ENCODE measurements at regions not wholly inside any gene's neighbourhood (a gene's known extent, or its start where the extent isn't known, plus 50 kb on each side); places are given as distances from the start of the nearest gene placed in this dataset.

DNA sequence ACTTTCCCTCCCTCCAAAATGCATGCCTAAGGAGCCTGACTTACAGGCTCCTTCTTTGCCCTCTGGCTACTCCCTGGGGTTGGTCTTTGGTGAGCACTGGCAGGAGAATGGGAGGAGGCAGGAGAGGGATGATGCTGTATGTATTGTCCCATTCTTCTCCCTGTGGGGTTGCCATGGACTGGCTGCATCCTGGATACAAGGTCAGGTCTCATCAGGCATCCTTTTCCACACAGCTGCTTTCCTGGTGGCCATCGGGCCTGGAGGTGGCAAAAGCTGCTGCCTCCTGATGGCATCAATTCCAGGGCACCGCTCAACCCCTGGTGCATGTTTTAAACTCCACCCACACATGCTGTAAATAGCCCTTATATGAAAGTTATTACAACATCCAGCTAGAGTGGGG lies 257.2 kb downstream of the ETS1 start:
- no peak for DNase-seq

DNA sequence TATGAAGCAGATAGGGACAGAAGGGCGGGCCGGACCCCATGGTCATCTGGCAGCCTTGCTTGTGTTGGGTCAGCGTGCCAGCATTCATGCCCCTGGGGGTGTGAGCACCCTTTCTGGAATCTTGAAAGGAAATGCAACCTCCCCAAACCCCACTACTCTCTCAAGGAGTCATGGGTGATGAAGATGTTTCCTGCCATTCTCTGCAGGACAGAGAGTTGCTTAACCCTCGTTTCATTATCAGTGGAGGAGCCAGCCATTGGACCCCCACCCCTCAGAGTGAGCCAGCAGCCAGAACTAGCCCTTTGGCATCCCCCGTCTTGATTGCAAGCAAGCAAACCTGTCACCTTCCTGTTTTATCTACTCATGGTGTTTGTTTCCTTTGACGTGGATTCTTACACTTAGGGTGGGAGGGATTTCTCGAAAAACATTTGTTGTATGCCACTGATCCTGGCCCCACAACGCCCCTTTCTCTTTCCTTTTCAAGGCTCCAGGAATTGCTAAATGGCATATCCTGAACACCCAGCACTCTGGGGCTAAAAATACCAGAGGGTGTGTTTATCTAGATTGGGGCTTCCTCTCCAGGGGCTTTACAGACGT lies 258.3 kb downstream of the ETS1 start:
- DNase-seq, result no peak

DNA sequence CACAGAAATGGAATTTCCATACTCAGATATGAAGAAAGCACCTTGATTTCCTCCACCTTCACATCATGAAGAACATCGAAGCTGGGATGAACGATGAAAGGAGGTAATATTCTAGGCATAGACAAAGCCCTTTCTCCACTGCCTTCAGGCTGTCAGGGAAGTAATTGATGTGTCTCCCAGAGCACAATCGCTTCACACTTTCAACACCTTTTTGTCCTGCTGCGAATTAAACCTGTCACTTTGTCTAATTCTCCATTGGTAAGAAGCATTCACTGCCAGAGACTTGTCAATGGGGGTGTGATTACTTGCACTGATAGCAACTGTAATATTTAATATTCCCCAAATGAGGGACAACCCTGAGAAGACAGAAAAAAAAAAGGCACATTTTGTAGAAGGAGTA lies 260.1 kb downstream of the ETS1 start:
- DNase-seq, result no peak

DNA sequence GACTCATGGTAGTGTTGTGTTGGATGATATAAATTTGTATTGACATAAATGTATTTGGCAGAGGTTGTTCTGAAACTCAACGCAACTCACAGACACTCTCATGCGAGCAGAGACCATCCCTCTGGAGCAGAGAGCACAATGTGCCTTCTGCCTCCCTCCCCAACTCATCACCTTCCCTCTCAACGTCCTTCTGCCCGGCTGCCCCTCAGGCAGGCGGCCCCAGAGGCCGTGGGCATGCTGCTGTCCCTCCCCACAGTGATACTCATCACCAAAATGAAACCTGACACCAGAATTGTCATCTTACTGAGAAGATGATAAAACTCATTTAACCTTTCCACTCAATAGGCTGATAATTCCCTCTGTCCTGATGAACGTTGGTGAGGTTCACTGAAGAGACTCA lies 260.6 kb downstream of the ETS1 start:
- DNase-seq, result no peak

DNA sequence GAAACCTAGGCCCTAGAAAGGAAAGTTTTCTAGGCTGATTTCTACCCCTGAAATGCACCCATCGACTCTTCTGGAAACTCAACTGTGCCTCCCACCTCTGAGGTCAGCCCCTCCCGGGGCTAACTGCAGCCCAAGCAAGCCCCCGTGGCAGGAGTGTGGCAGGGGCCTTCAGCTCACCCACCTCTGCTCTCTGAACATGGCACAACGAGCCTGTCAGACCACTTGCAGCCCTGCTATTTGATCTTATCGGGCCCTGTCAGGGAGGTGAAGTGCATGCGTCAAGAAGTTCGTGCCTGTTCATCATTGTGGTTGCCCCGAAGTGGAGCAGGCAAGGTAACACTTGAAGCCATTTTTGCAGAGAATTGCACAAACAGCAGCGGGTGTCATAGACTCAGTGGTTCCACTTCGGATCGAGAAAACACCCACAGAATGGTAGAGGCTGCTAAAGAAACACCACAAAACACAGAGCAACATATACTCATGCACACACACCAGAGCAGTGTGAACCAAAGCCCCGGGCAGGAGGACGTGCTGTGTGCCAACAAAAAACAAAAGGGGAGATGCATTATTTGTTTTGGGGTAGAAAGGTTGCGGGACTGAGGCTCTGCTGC lies 262.7 kb downstream of the ETS1 start:
- no peak for DNase-seq

DNA sequence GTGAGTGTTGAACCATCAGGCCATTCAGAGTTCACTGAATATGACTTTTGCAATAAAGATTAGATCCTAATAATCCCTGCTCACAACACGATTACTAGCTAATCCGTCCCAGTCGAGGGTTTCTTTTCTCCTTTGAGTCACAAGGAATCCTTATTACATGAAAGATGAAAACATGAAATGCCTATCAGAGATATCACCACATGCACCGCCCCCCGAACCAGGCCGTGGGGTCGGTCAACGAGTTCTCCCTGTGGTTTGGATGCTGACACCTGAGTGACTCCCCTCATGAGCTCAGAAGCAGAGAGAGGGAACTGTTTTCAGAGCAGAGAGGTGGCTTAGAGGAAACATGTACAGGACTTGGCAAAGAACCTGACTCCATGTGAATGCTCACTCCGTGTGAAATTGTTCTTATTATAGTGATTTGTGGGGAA lies 263.3 kb downstream of the ETS1 start:
- DNase-seq, result no peak

DNA sequence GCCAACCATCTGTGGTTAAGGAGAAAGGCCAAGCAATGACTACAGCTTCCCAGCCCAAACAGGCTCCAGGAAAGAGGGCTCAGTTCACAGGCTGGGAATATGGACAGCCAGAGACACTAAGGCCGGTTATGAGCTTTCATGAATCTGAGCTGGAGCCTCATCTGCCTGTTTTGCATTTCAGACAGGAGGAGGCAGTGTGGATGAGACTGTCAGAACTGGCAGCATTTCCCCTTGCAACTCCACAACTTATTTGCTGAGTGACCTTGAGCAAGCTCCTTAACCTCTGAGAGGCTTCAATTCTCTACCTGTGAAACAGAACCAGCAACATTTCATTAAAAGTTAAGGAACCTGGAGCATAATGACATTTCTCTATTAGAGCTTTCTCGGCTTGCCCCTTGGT lies 264.0 kb downstream of the ETS1 start:
- DNase-seq, result no peak

DNA sequence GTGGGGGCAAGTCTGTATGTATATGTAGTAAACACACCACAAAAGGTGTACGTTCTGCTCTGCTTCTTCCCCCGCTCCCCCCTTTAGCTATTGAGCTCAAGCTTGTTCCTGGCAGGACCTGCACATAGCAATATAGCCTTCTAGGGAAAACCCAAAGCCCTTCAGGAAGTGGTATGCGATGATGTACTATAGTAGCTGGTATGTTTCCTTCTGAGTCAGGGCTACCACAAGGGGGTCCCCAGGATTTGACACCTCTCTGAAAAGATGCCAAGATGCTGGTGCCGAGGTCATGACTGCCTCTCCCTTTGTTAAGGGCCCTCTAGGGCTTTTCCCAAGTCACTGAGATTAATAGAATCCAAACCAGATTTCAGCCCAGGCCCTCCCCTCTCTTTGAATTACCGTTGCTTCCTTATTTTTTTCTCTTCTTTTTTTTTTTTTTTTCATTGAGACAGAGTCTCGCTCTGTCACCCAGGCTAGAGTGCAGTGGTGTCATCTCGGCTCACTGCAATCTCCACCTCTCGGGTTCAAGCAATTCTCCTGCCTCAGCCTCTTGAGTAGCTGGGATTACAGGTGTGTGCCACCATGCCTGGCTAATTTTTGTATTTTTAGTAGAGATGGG lies 268.4 kb downstream of the ETS1 start:
- DNase-seq, result no peak

DNA sequence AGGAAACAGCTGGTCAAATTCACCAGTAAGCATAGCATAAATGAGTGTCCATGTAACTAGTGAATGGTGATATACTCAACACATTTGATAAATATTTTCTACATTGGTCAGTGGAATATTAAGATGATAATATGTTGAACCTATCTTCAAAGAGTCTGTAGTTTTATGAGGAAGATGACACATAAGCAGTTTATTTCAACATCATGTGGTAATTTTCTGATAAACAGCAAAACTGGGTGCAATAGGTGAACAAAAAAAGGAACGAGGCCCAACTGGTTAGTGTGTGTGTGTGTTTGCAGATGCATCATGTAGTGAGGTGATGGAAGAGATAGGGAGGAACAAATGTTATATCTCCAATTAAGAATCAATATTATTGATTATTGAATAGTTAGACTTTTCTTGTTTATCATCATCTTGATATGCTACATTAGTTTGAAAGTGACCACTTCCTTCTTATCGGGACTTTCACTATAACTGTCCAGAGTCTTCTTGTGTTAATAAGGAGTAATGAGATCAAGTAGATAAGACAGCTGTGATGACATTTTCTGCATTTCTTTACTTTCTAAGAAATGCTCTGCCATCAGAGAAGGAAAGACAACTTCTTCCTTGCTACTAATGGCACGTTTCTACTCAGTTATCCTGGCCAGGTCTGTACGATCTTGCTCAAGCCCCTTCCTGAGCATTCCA lies 270.7 kb downstream of the ETS1 start:
- no peak for DNase-seq

DNA sequence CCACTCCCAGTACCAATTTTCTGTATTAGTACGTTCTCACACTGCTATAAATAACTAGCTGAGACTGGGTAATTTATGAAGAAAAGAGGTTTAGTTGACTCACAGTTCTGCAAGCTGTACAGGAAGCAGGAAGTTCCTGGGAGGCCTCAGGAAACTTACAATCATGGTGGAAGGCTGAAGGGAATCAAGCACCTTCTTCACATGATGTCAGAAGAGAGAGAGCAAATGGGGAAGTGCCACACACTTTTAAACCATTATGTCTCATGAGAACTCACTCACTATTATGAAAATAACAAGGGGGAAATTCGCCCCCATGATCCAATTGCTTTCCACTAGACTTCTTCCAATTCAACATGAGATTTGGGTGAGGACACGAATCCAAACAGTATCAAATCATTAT lies 271.4 kb downstream of the ETS1 start:
- no peak for DNase-seq

DNA sequence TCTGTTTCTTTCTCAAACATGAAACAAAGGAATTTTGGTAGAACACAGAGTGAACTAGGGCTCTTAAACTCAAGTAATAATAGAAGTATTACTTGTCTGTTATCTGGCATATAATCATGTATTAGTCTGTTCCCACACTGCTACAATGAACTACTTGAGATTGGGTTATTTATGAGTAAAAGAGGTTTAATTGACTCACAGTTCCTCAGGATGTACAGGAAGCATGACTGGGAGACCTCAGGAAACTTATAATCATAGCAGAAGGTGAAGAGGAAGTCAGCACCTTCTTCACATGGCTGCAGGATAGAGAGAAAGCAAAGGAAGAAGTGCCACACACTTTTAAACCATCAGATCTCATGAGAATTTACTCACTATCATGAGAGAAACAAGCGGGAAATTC lies 273.4 kb downstream of the ETS1 start:
- DNase-seq, result no peak

DNA sequence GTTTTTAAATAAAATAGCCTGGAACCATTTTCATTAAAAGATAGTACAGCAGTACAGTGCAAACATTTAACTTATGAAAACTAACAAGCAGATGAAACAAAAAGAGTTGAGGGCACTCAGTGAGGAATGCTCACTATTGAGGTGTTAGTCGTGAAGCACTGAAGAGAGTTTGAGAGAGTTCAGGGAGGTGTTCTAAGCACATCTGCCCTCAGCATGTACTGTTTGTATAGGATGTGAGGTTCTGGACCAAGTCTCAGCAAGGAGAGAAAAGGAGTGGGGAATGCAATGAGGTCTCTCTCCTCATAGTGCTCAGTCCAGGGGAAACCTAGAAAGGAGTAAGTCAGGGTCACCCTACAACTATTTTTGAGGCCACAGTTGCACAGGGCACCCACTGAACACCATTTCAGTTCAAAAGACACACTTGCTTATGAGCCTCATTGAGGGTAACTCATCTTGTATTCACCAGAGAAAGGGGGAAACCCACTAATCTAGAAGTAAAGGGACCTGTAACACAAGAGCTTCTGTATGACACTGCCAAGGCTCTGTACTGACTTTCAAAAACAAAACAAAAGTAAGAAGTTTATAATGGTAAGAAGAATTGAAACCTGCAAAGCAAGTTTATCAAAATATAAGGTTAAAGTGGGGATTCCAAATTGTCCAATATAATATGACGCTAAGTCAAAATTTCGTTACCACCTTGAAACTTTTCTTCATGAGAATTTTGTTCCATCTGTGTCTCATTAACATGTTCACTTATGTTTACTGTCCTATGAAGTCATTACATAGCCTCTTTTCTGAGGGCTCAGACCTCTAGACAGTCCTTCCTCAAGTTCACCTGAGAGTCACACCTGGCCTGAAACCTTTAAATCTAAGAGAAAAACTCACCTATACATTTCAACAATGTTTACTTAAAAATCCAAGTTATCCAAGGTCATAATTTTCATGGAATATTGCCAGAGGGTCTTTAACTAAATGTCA lies 275.3 kb downstream of the ETS1 start:
- no peak for DNase-seq

DNA sequence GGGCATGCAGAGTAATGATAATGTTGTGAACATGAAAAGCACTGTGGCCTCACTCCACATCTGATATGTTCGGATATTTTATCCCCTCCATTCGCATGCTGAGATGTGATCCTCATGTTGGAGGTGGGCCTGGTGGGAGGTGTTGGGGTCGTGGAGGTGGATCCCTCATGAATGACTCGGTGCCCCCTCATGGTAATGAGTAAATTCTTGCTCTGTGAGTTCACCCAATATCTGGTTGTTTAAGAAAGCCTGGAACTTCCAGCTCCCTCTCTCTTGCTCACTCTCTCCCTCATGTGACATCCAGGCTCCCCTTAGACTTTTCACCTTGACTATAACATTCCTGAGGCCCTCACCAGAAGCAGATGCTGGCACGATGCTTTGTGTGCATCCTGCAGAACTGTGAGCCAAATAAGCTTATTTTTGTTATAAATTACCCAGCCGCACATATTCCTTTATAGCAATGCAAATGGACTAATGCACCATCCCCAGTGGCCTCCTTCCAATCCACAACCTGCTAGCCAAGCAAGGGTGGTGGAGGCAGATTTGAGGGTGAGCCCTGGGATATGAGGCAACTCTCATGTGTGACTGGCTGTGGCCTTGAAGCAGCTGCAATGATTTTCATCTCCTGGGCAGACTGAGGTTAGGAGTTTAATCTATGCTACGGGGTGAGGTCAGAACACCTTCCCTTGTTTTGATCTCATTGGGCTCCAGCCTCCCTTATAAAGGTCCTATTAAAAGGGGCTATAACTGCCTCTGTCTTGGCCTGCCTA lies 276.5 kb downstream of the ETS1 start:
- DNase-seq, result no peak

DNA sequence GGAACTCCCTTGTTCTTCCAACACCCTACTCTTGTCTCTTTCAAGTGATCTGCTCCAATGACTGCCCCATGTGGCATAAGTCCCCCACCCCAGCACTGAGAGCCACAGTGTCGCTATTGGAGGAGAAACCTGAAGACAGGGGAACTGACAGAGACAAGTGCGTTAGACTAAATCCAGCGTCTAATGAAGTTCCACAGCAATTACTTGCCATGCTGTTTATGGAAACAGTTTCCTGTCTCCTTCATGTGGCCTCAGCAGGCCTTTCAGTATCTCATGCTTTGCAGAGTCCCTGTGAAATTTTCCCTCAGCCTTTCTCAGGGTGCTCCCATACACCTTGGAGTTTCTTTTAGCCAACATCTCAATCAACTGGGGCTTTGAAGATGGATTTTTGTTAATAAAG lies 277.4 kb downstream of the ETS1 start:
- DNase-seq, result no peak

DNA sequence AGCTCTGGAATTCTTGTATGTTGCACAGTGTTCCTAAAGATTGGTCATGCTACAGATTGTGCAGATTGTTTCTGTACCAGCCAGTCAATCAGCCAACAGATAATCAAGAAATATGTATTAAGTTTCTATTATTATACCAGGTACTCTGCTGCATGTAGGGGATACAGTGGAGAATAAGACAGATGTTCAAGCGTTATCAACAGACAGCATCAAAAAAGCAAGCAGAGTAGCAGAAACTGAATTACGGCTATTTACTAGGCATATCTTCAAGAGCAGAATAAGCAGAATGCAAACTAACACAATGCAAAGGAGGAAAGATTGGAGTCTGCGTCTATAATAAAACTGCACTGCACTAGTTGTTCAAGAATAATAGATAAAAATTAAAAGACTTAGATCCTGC lies 278.6 kb downstream of the ETS1 start:
- DNase-seq, result no peak

DNA sequence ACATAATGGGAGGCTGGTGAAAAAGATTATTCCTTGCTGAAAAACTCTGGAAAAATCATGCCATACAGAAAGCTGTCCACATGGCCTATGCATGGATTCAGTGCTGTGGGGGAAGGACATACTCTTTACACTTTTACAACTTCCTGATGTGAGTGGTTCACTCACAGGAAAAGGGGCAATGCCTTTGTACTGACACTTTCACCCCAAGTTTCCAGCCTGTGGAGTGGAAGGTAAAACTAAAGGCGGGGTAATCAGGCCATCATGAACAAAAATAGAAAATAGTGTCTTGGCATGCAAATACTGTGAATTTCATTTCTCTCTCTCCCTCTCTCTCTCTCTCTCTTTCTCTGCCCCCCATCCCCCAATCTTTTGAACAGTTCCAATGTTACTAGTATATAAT lies 281.8 kb downstream of the ETS1 start:
- DNase-seq, result no peak

DNA sequence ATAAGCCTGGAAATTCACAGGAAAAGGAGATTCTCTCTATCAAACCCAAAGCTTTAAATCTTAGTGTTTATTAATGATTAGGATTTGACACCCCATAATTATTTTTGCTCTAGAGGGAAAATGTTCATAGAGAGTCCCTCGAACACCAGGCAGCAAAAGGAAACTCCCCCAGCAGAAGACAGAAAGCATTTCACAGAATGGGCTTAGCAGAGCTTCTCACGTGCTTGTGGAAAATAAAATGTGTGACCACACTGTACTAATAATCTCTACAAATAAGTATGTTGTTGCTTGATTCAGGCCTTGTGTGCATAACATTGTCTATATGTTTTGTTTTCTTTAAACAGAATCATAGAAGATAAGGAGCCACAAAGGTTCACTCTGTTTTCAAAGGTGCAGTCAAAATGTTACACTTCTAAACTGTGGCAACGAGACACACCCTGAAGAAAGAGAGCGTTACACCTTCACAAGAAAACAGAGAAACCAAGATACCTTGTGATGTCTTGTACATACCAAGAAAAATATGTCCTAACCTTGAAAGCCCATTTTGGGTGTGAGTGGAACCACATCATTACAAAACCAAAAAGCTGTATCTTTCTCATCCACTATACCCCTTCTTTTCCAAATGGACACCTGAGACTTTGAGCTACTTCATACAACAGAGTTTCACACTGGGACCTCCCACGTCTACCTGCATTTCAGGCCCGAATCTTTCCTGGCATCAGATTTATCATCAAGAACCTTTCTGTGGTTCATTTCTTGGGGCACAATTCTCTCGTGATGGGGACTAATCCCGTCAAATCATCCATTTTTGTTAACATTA lies 282.5 kb downstream of the ETS1 start:
- no peak for DNase-seq

DNA sequence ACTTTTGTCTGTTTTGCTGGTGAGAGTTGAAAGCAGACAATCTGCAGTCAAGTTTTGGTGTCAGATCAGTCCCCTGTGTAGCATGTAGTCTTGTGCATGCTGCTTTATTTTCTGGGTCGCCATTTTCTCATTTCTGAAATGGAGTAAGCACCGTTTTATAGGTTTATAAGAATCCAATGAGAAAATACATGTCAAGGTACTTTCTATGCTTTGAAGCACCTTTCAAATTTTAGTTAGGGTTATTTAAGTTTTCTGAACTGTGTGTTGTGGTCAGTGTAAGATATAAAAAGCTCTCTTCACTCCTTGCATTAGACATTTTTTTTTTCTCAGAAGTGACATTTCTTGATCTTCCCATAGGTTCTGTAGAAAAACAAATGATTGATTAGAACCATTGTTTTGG lies 283.2 kb downstream of the ETS1 start:
- DNase-seq, result no peak

DNA sequence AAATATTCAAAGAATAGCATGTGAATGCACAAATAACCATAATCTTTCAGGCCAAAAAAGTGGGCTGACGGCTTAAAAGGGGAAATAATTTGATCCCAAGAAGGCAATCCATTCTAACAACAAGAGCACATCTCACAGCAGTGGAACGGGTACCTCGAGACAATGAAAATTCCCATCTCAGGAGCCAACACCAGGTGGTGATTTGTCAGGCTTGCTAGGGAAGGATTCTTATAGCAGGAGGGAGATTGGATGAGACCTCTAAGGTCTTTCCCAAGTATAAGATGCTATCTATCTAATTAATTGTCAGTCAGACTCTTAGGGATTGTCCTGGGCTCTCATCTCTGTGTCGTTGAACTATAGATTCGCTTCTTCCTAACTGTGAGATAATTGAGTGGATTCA lies 284.0 kb downstream of the ETS1 start:
- no peak for DNase-seq

Data from nucleus accumbens (tissue), 56 donors.